Erythroblast (primary cell): ENCODE measurements at regions not wholly inside any gene's neighbourhood (a gene's known extent, or its start where the extent isn't known, plus 50 kb on each side); places are given as distances from the start of the nearest gene placed in this dataset.

ENCODE experiments used
- GATA1 ChIP-seq: IDR thresholded peaks from 2 replicates; pipeline ENCODE4 v1.6.1; 2011; ENCODE audit warnings: low read depth, mild to moderate bottlenecking, control low read depth, low read length, moderate library complexity
- POLR2A ChIP-seq: IDR thresholded peaks from 2 replicates; pipeline ENCODE4 v1.6.1; 2011; ENCODE audit warnings: mild to moderate bottlenecking, low read length

DNA sequence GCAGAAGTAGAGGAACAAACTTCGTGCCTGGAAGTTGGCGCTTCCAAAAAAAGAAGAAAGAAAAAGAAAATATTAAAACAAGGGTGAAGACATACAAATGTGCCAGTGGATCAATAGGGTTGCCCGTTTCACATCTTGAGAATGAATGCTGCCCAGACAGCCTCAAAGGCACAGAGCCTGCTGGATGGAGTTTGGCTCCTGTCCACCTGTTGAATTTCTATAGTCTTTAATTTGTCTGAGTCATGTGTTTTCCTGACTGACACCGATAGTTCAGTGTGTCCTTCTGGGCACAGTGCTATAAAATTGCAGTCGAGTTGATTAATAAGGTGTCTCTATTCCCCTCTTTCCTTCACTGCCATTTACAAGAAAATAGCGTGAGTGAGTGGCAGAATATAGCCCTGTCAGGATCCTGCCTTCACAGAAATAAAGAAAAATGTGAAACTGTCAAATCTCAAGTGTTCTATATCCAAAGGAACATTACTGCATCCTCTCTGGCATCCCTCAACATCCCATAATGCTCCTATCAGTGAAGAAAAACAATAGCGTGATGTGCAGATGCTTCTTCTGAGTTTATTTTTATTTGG is 471.3 kb upstream of the AUTS2 start:
- TF ChIP-seq POLR2A (no peak), GATA1 (no peak)
